Stimulated activated CD8-positive, alpha-beta memory T cell treated with anti-CD3 and anti-CD28 coated beads, Interleukin-2, amount 100 ng/mL, for 48 hours (primary cell): ENCODE measurements at regions not wholly inside any gene's neighbourhood (a gene's known extent, or its start where the extent isn't known, plus 50 kb on each side); places are given as distances from the start of the nearest gene placed in this dataset.

ENCODE experiments used
- DNase-seq, 2 donors: peaks; one replicate each; pipeline ENCODE4 v3.0.0-alpha.2; 2020; ENCODE audit warnings: low read depth in 2 of 2

DNA sequence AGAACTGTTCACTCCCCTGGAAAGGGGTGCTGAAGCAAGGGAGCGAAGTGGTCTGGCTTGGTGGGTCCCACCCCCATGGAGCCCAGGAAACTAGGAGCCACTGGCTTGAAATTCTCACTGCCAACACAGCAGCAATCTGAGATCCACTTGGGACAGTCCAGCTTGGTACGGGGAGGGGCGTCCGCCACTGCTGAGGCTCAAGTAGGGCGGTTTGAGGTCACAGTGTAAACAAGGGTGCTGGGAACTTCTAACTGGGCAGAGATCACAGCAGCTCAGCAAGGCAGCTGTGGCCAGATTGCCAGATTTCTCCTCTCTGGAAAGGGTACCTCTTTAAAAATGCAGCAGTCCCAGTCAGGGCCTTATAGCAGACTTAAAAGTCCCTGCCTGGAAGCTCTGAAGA, 53.9 kb upstream of the GALNTL6 start:
- no peak for DNase-seq

DNA sequence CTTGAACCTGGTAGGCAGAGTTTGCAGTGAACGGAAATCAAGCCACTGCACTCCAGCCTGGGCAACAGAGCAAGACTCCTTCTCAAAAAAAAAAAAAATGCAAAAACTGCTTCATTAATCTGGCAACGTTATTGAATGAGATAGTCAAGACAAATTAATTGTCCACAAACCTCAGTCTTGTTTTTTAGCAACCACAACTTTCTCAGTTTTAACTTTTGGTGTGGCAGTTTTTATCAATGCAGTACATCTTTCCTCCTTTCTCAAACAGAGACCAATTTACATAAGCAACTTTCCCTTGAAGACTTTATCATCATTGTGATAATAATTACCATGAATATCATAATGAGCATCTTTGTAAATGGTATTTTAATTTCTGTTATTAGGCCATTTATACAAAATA, 61.7 kb upstream of the GALNTL6 start:
- DNase-seq, result no peak

DNA sequence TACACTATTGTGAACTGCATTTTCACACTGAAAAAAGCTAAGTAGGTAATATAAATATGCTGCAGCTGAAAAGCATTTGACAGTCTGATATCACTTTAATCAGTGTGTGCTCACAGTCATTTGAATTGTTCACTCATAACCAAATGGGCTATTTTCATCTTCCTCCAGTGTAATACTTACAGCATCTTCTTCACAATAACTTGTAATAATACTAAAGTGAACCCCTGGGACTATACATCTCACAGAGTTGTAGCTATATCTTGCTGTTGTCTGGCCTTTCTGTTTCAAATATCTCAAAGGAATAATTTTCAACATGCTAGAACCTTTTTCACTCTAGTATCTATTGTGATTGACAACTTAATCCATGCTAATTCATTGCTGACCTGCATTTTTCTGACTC, 66.8 kb upstream of the GALNTL6 start:
- no peak for DNase-seq

DNA sequence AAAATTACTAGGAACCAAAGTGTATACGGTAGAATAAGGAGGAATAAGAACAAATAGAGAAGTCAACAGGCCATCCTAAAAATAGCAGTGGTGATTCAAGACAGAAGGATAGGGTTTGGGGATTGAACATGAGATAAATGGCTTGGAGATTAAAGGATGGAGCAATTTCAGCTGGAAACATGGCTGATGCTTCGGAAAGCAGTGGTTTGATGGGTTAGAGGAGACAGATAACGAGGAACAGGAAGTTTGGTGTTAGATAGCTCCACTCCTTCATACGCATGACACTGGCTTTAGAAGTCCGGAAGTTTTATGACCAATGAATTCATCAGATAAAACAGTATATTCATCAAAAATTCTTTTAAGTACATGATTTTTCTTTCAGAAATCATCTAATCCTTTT, 70.8 kb upstream of the GALNTL6 start:
- no peak for DNase-seq

DNA sequence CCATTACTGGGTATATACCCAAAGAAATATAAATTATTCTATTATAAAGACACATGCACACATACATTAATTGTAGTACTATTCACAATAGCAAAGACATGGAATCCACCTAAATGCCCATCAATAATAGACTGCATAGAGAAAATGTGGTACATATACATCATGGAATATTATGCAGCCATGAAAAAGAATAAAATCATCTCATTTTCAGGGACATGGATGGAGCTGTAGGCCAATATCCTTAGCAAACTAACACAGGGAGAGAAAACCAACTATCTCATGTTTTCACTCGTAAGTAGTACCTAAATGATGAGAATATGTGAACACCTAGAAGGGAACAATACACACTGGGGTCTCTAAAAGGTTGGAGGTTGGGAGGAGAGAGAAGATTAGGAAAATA, 86.0 kb upstream of the GALNTL6 start:
- no peak for DNase-seq

DNA sequence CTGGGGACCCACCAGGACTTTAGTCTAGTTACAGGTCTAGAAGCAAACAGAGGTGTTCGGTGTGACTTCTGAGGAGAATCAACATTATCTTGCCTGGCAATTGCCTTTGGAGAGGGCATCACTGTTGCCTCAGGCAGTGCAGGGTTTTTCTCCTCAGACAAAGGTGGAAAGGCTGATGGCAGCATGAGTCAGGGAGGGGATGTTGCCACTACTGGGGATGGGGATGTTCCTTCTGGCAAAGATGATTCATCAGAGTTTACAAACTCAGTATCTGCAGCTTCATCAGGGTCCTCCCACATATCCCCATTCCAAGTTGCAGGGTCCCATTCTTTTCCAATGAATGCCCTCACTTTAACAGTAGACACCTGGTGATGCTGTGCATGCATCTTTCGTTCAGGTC, 91.3 kb upstream of the GALNTL6 start:
- DNase-seq, result no peak

- DNase-seq, result no peak
Observed at GRCh38 chr4:171719691-171720090, 93.5 kb upstream of the GALNTL6 start.

DNA sequence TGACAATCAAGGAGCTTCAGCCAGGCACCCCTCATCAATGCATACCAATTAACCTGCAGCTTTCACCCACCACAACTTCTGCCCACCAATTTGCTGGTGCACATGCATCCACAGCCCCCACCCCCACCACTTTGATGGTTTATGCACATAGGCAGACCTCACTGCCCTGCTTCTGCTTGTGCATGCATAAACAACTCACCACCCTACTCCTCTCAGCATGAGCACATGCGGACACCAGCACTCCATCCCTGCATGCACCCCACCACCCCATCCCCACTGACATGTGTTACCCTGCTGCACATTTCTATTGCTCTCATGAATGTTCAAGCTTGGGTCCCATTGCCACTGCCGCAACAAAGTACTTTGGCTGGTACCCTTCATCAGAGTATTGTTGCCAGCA, 94.5 kb upstream of the GALNTL6 start:
- no peak for DNase-seq

DNA sequence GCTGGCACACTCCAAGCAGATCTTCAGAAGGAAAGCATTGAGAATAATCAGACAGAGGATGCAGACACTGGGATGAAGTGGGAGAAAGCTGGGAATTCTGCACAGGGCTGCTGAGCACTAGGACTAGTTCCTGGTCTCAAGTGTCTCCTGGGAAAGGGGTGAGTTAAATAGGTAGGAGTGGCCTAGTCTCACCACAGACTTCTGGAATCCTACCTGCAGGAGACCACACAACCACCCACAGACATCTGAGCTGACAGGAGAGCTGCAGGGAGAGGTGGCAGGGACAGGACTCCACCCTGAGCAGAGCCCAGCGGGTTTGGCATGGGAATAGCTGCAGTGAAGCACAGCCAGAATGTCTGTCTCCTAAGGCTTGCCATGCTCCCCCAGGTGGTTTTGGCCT, 95.1 kb upstream of the GALNTL6 start:
- DNase-seq, result no peak

GRCh38 chr4:171717231-171717741, 95.9 kb upstream of the GALNTL6 start:
- no peak for DNase-seq

GRCh38 chr4:171715973-171716372, 97.2 kb upstream of the GALNTL6 start:
- no peak for DNase-seq

DNA sequence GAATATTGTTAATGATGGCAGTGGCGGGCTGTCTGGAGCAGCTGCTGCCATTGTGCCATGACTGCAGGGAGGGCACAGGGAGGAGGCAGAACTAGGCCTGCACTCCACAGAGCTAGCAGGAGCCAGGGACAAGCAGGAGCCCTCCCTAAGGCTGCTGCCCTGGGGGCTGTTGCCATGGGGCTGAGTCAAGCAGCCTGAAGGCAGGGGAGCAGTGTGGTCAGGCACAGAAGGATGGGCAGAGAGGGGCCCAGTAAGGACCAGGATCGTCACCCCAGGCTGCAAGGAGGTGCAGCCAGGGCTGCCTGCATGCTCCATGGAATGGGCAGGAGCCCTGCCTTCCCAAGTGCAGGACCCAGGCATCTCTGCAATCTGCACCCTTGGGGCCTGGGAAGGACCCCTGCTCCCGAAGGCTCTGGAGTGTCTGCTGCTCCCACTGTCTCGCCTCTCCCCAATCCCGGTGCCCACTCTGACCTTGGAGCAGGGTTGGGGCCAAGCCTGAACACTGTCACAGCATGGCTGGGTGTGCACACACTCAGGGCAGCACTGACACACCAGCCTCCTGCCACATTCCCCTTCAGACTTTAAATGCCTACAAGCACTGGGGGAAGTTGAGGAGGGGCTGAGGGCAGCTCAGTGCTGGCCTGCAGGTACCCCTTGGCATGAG, 98.3 kb upstream of the GALNTL6 start:
- no peak for DNase-seq

DNA sequence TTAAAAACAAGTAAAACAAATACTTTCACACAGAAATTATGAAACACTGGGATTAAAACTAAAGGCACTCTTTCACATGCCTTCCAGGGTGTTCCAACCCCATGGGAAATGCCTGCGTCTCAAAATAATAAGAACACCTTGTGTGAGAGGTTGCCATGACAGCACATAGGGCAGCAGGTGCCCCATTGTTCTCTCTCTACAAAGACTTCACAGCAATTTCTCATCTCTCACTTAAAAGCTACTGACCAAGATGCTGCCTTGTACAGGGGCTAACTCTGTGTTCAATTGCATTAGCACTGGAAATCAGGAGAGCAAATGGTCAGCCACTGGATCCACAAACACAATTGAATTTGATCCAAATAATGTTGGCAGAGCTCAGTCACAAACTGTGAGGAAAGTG, 102.5 kb upstream of the GALNTL6 start:
- DNase-seq, result no peak

GRCh38 chr4:171676555-171677215, 136.5 kb upstream of the GALNTL6 start:
- DNase-seq, result no peak

GRCh38 chr4:171674781-171675180, 138.4 kb upstream of the GALNTL6 start:
- no peak for DNase-seq

- DNase-seq, result no peak
Observed at GRCh38 chr4:171668403-171668802, 144.8 kb upstream of the GALNTL6 start.

DNA sequence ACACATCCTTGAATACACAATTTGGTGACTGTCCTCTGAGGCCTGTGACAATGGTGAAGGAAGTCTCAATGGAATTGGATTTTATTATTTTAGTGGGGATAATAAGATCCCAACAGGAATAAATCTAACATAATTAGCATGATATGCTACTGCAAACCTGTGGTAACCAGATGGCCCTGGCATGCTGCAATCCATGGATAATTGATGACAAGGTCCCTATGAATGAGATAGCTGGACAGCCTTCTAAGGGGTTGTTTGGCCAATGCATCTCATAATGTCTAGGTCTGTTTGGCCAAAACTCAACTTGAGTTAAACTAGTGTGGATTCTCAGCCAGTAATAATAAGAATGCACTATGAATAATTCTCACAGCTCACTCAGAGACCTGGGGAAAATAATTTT, 145.3 kb upstream of the GALNTL6 start:
- DNase-seq, result no peak

GRCh38 chr4:171651071-171651470, 162.1 kb upstream of the GALNTL6 start:
- no peak for DNase-seq

DNA sequence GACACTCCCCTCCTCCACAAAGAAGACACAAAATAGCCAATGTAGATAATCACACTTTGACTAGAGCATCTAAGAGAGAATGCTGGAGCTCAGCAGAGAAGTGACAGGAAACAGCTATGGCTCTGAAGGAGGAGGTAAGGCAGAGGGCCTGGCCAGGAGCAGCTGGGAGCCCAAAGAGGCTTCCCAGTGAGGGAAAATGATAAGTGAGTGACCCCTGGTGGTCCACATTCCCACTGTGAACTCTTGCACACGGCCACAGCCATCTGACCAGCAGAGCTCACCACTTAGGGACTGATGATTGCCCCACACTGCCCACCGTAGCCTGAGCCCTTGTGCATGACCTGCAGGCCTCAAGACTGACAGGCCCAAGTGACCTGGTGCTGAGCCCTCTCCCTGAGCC, 162.7 kb upstream of the GALNTL6 start:
- no peak for DNase-seq

DNA sequence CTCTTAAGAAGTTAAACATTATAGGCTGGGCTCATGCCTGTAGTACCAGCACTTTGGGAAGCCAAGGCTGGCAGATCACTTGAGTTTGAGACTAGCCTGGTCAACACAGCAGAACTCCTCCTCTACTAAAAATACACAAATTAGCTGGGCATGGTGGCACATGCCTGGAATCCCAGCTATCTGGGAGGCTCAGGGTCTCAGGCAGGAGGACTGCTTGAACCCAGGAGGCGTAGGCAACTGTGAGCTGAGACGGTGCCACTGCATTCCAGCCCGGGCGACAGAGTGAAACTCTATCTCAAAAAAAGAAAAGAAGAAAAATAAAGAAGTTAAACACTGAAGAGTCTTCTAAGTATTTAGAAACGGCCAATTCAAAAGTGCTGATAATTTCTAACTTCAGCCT, 164.3 kb upstream of the GALNTL6 start:
- DNase-seq, result no peak

- DNase-seq, result no peak
Observed at GRCh38 chr4:171646984-171647383, 166.2 kb upstream of the GALNTL6 start.

DNA sequence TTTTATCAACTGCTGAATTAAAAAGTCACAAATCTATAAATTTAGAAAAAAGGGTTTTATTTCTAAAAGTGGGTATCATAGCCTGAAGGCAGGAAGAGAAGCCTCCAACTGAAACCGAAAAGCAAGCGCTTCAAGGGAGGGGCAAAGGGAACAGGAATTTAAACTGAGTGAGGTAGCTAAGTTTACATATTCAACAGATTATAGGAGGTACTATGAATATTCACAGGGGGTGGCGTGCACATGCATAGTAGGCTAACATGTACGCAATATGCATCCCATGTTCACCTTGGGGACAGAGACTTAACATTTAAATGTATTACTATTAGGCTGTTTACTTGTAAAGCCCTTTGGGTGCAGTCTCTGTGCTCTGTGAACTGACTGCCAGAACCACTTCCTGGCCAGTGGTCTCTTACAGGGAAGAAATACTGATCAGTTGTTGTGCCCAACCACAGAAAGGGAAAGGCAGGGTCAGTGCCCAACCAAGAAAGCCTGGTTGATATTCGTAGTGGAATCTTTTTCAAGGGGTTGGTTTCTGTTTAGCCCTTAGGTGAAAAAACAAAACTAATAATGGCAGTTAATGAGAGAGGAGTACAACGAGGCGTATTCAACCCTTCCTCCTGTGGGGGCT, 168.7 kb upstream of the GALNTL6 start:
- DNase-seq, result no peak

DNA sequence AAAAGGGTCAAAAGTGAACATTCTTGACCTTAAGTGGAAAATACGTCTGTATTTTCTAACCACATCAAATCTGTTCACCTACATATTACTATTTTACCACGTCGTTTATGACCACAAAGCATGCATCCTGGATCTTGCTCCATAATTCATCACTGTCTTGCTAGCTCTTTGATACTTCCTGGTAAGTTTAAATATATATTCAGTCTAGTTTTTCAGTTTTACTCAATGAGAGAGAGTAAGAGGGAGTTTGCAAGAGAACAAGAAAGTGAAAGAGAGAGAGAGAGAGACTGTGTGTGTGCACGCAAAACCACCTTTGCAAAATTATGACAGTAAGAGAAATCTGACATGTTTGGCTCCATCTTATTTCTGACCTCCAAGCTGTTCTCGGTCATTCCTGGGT, 173.7 kb upstream of the GALNTL6 start:
- no peak for DNase-seq
